Keratinocyte (primary cell): ENCODE measurements at regions not wholly inside any gene's neighbourhood (a gene's known extent, or its start where the extent isn't known, plus 50 kb on each side); places are given as distances from the start of the nearest gene placed in this dataset.

Experiments used
- DNase-seq: peaks from one replicate; pipeline ENCODE4 v3.0.0-alpha.2; 2011; ENCODE audit warnings: low read depth, missing footprints, low spot score
- FAIRE-seq: peaks from 2 replicates; lab custom pipeline; 2011; peaks lifted over from hg19 to GRCh38; lab: Jason Lieb, UNC
- H2AFZ ChIP-seq: 2 replicates; pipeline ENCODE4 v1.6.0; 2012; ENCODE audit warnings: low read length, control low read depth, inconsistent platforms; ENCODE audit not compliant: control insufficient read depth
- H3K27ac ChIP-seq: 2 replicates; pipeline ENCODE4 v1.5.1; 2011; ENCODE audit warnings: low read length; ENCODE audit not compliant: control insufficient read depth, insufficient read depth
- H3K27me3 ChIP-seq: 3 replicates; pipeline ENCODE4 v1.6.0; 2011; ENCODE audit warnings: low read length; ENCODE audit not compliant: control insufficient read depth, insufficient read depth; ENCODE audit errors: extremely low read depth
- H3K36me3 ChIP-seq, 2 experiments: 2 replicates in 1 of 2; 3 replicates in 1 of 2; pipeline ENCODE4 v1.5.1; 2011; ENCODE audit warnings: low read length in 2 of 2, mild to moderate bottlenecking in 1 of 2; ENCODE audit not compliant: control insufficient read depth in 2 of 2, insufficient read depth in 2 of 2; ENCODE audit errors: extremely low read depth in 1 of 2
- H3K4me1 ChIP-seq: 3 replicates; pipeline ENCODE4 v1.5.1; 2011; ENCODE audit warnings: low read length; ENCODE audit not compliant: control insufficient read depth, insufficient read depth; ENCODE audit errors: extremely low read depth
- H3K4me2 ChIP-seq: 3 replicates; pipeline ENCODE4 v1.6.0; 2011; ENCODE audit warnings: low read depth, low read length; ENCODE audit not compliant: control insufficient read depth, insufficient read depth; ENCODE audit errors: extremely low read depth
- H3K4me3 ChIP-seq, 3 experiments: fragments of 200-600 bp in 1 of 3; sonication (generic) in 1 of 3; 2 replicates in 2 of 3; 3 replicates in 1 of 3; pipeline ENCODE4 v1.5.1; 2011 to 2016; ENCODE audit warnings: low read length in 3 of 3, mild to moderate bottlenecking in 3 of 3, control low read depth in 2 of 3, inconsistent platforms in 1 of 3, low read depth in 1 of 3, mixed read lengths in 1 of 3, mixed run types in 1 of 3, moderate library complexity in 1 of 3; ENCODE audit not compliant: control insufficient read depth in 2 of 3, insufficient read depth in 2 of 3; ENCODE audit errors: extremely low read depth in 1 of 3
- H3K79me2 ChIP-seq: 2 replicates; pipeline ENCODE4 v1.6.0; 2012; ENCODE audit warnings: low read length; ENCODE audit not compliant: control insufficient read depth, insufficient read depth
- H3K9ac ChIP-seq: 3 replicates; pipeline ENCODE4 v1.6.0; 2011; ENCODE audit warnings: low read length; ENCODE audit not compliant: control insufficient read depth, insufficient read depth; ENCODE audit errors: extremely low read depth
- H3K9me1 ChIP-seq: 3 replicates; pipeline ENCODE4 v1.6.0; 2011; ENCODE audit warnings: low read length; ENCODE audit not compliant: control insufficient read depth, insufficient read depth; ENCODE audit errors: extremely low read depth
- H3K9me3 ChIP-seq: 2 replicates; pipeline ENCODE4 v1.5.1; 2012; ENCODE audit warnings: low read depth, low read length; ENCODE audit not compliant: control insufficient read depth
- H4K20me1 ChIP-seq: 3 replicates; pipeline ENCODE4 v1.6.0; 2011; ENCODE audit warnings: low read length; ENCODE audit not compliant: control insufficient read depth, insufficient read depth; ENCODE audit errors: extremely low read depth
- EZH2 ChIP-seq: IDR thresholded peaks from one replicate; pipeline ENCODE4 v1.6.1; 2012; ENCODE audit warnings: inconsistent platforms, mild to moderate bottlenecking, low read length, moderate library complexity
- dilution Hi-C: fragments of 300-500 bp; cut with MboI; formaldehyde crosslinking; loops from one replicate; pipeline ENCODE4 v1.7.0; 2020; ENCODE audit warnings: low sequenced_read_pairs; ENCODE audit not compliant: extremely low pct_ligation_motif_present
- TF ChIP-seq, protein P1 (sequence below), 3 experiments: IDR thresholded peaks in 1 of 3; conservative IDR thresholded peaks in 1 of 3; optimal IDR thresholded peaks in 1 of 3; 2 replicates in 2 of 3; 3 replicates in 1 of 3; pipeline versions ENCODE3 to v1.5.1; 2011; ENCODE audit warnings: low read length in 3 of 3, mild to moderate bottlenecking in 3 of 3, moderate library complexity in 2 of 3, control low read depth in 1 of 3, inconsistent platforms in 1 of 3; ENCODE audit not compliant: insufficient read depth in 2 of 3; ENCODE audit errors: extremely low read depth in 1 of 3

DNA sequence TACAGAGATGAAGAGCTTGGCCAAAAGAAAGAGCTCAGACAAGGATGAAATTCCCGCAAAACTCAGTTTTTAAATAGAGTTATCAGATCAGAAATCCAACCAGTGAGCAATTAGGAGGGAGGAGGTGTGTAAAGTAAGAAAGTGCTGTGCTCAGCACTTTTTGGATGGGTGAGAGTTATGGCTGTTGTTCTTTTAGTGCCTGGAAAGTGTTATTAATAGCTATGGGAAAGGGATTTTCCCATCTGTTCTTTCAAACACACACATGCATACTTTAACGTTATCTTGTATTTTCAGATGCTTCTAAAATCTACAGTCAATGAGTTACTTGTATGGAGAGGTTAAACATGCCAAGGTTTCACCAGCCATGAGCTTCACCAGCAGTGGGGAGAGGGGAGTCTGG, 107.3 kb upstream of the TMEM72 start:
- dilution Hi-C loops: no loop called here
- Histone ChIP-seq H3K9me3 (no peaks in the 10 kb centered on the region), H4K20me1 (no peaks in the 10 kb centered on the region), H3K79me2 (no peaks in the 10 kb centered on the region), H3K9me1 (no peaks in the 10 kb centered on the region), H3K27me3 (no peaks in the 10 kb centered on the region), H3K4me2 (no peak overlapping the region), H3K4me3 (no peak overlapping the region), H3K9ac (no peak overlapping the region), H3K36me3 (no peaks in the 10 kb centered on the region), H3K27ac (no peak overlapping the region), H3K4me1 (no peaks in the 10 kb centered on the region), H2AFZ (no peak overlapping the region)
- FAIRE-seq: no peak
- TF ChIP-seq EZH2: no peak
- TF ChIP-seq, protein P1, sequence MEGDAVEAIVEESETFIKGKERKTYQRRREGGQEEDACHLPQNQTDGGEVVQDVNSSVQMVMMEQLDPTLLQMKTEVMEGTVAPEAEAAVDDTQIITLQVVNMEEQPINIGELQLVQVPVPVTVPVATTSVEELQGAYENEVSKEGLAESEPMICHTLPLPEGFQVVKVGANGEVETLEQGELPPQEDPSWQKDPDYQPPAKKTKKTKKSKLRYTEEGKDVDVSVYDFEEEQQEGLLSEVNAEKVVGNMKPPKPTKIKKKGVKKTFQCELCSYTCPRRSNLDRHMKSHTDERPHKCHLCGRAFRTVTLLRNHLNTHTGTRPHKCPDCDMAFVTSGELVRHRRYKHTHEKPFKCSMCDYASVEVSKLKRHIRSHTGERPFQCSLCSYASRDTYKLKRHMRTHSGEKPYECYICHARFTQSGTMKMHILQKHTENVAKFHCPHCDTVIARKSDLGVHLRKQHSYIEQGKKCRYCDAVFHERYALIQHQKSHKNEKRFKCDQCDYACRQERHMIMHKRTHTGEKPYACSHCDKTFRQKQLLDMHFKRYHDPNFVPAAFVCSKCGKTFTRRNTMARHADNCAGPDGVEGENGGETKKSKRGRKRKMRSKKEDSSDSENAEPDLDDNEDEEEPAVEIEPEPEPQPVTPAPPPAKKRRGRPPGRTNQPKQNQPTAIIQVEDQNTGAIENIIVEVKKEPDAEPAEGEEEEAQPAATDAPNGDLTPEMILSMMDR (optimal IDR thresholded peaks at IDR 0.05 in 1 of 3, IDR thresholded peaks at IDR 0.05 in 1 of 3, conservative IDR thresholded peaks at IDR 0.05 in 1 of 3; ENCODE audit: extremely low read depth in 1 of 3, insufficient read depth in 2 of 3, low read length in 3 of 3): no peak
- DNase-seq: no peak

DNA sequence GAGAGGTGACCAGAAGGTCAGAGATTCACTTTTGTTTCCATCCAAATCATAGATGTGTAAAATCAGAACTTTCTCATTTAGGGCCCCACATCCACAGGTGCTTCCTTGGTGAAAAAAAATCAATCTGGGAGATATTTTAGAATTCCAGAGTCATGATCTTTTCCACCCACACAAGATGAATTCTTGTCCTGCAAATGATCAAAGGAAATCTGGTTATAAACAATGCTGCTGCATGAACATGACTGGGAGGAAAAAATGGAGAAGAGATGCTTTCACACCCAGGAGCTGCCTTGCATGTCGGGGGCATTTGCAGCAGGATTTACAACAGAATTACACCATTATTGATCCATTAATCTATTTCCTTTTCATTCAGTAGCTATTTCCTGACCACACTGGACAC, 106.5 kb upstream of the TMEM72 start:
- no peaks in the 10 kb centered on the region for H3K36me3 ChIP-seq
- no peak overlapping the region for H2AFZ ChIP-seq
- no peak overlapping the region for H3K9ac ChIP-seq
- H3K4me2 ChIP-seq: no peak overlapping the region
- dilution Hi-C loops: no loop called here
- H3K4me1 ChIP-seq: no peaks in the 10 kb centered on the region
- no peaks in the 10 kb centered on the region for H3K9me1 ChIP-seq
- TF ChIP-seq, protein P1 (optimal IDR thresholded peaks at IDR 0.05 in 1 of 3, IDR thresholded peaks at IDR 0.05 in 1 of 3, conservative IDR thresholded peaks at IDR 0.05 in 1 of 3; ENCODE audit: extremely low read depth in 1 of 3, insufficient read depth in 2 of 3, low read length in 3 of 3): no peak
- TF ChIP-seq EZH2: no peak
- no peak for DNase-seq
- no peaks in the 10 kb centered on the region for H4K20me1 ChIP-seq
- no peak for FAIRE-seq
- H3K79me2 ChIP-seq: no peaks in the 10 kb centered on the region
- no peak overlapping the region for H3K27ac ChIP-seq
- H3K27me3 ChIP-seq: no peaks in the 10 kb centered on the region
- no peak overlapping the region for H3K4me3 ChIP-seq
- no peaks in the 10 kb centered on the region for H3K9me3 ChIP-seq
